LoVo (cell line): ENCODE measurements at regions not wholly inside any gene's neighbourhood (a gene's known extent, or its start where the extent isn't known, plus 50 kb on each side); places are given as distances from the start of the nearest gene placed in this dataset.
A peak's percentile ranks its signal among the peaks of the same experiment; 100 is the strongest.
"Not testable (repeated sequence)": the region's sequence is repeated elsewhere in the genome, so short reads cannot be mapped to it uniquely, and the experiment has no call there.

ENCODE experiments used
- DNase-seq: peaks from one replicate; pipeline ENCODE4 v3.0.0-alpha.2; 2016; ENCODE audit warnings: low spot score

DNA sequence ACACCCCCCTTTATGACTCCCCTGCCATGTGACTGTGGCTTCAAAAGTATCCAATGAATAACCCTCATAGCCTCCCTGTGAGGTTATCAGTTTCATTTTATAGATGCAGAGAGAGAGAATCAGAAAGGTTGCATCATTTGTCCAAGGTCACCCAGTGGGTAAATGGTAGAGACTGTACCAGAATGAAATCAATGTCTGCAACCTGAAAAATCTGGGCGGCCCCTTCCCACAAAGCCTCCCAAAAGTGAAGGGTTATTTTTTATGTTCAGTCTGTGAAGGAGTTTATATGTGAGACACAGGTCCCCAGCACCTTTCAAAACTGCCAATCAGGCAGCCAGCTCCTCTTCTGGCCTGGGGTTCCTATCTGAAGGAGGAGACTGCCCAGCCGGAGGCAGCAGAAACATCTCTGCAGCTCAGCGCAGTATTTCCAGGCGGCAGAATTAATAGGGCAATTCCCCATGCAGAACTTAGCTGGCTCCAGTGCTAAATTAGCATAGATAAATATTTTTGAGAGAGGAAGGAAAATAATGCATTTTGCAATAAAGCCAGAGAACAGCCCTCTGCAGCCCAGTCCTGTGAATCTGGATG lies 130.8 kb upstream of the PRR20G start:
- no peak for DNase-seq

DNA sequence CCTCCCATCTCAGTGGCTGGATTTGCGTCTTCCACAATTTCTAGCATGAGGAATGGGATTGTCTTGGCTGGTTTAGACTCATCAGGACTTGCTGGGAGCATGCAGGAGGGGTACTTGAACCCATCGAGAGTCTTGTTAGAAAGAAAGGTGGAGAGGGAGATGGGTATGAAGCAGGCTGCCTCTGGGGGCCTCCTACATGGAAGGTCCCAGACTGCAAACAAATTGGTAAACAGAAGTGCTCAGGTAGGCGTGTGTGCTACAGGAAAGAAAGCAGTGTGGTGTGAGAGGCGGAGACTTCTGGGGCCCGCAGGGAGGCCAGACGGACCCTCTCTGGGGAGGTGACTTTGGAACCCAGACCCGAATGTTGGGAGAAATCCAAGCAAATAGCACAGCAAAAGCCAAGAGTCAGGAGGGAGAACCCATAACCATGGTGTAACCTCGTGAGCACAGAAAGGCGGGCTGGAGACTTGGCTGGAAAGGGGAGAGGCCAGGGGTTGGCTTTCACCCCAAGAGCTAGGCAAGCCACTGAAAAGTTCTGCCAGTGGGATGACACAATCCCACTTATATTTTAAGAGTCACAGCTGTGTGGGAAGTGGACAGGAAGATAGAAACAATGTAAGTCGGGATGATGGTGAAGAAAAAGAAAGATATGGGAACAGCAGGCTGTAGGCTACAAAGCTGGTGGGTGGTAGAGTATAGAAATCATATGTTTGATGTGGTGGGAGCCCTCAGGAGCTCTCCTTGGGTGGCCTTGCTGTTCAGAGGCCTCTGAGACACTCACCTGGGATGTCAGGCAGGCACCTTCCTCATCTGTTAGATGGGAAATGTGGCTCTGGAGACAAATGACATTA lies 130.1 kb upstream of the PRR20G start:
- no peak for DNase-seq

DNA sequence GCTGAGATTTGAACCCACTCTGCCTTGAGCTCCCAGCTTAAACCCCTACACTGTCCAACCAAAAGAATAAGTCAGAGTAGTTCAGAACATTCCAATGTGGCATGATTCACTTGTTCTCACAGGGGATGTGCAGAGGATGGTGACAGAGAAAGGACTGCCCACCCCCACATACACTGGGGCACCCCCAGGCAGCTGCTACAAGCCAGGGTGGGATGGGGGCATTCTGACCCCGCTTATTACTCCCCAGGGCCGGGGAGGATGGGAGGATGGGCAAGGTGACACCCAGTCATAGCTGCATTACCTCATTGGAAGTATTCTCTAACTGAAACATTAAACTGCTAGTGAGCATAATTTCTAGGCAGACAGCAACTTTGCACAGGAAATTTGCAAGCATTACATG lies 126.0 kb upstream of the PRR20G start:
- no peak for DNase-seq

DNA sequence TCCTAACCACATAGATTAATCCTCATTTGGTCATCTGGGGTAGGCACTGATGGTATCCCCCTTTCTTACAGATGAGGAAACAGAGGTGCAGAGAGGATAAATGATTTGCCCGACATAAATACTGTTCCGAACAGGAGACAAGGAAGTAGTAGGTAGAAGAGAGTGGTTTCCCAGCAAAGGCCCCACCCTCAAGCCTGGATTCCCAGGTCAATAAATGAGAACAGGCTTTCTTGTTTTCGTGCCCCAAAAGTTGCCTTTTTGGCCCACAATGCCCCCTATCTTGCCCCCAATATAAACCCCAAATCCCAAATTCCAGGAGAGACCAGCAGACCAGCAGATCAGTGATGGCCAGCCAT lies 125.5 kb upstream of the PRR20G start:
- DNase-seq = no peak

DNA sequence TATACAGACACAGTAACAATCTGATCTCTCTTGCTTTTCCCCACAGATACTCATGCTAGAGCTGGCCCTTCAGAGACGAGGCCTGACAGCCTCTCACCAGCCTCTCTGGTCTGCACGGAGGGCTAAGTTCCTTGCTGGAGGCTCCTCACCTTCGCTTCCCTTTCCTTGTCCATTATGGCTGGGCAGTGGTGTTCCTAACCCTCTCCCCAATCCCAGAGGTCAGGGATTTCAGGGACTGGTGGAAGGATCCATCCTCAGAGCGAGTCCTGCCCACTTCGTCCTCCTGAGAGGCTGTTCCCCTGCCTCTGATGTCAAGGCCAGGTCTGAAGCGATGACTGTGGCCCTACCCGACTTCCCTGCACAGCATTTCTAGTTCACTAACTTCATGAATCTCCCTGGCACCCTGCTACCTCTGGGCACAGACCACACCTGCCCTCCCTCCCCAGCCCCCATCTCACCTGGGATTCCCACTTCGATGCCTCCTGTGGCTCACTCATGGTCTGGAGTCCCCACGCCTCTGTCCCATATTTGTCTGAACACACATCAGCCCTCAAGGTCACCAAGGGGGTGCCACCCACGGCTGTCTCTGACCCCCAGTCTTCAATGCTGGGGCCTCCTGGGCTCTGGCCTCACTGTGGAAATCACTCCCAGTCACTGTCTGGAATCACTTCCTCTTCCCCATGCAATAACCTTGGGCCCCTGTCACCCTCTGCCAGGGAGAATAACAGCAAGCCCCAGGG lies 124.9 kb upstream of the PRR20G start:
- DNase-seq = no peak

DNA sequence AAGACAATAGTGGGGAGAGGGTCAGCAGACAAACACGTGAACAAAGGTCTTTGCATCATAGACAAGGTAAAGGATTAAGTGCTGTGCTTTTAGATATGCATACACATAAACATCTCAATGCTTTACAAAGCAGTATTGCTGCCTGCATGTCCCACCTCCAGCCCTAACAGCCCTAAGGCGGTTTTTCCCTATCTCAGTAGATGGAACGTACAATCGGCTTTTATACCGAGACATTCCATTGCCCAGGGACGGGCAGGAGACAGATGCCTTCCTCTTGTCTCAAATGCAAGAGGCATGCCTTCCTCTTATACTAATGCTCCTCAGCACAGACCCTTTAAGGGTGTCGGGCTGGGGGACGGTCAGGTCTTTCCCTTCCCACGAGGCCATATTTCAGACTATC lies 124.0 kb upstream of the PRR20G start:
- DNase-seq = not testable (repeated sequence)

DNA sequence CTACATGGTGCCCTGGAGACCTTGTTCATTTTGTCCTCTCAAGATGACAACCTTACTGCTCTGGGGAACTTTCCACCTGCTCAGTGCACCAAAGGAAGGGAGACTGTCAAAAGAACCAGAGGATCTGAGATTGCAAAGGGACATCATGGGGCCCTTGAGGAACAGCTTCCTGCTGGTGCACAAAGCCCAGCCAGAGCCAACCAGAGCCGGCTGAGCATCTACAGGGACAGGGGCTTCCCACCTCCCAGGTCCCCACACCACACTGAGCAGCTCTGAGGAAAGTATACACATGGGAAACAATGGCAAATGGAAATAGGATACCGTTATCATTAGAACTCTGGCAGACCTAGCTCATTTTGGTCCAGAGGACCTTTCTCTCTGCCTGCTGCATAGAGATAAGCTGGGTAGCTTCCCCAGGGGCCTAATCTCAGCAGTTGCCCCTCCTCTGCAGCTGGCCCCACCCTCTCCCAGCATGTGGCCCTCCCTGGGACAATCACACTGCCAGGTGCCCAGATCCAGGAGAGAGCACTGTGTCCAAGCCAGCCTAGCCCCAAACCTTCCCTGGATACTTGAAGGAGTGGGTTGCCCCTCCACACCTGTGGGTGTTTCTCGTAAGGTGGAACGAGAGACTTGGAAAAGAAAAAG lies 123.4 kb upstream of the PRR20G start:
- DNase-seq = no peak

DNA sequence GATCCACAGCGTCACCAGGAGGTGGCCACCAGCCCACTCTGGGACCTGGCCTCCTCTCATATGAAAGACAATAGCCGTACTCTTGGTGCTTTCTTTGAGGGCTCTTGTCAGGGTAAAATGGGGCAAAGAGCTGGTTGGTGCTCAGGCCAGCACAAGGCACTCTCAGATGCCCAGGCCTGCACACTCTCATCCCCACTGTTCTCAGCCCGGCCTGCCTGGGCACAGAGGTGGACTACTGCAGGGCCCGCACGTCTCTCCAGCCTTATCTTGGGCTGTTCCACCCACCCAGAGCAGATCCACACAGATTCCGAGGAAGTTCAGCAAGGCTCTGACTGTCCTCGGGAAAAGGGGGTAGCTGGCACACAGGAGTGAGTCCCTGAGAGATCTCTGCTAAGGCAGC lies 122.8 kb upstream of the PRR20G start:
- no peak for DNase-seq

DNA sequence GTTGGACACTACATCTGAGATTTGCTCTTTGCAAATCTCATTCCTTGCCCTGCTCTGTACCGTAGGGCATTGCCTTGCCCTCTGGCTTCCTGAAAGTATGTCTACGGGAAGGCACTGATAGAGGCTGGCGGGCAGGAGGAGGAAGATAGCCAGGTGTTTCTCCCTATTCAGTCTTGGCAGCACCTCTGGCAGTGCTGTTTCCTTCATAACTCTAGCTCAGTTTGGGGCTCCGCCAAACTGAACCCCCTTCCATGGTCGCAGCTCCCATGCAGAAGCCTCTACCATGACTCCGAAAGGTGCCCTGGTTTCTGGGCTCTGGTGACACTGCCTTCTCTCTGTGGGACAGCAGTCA lies 122.3 kb upstream of the PRR20G start:
- no peak for DNase-seq

DNA sequence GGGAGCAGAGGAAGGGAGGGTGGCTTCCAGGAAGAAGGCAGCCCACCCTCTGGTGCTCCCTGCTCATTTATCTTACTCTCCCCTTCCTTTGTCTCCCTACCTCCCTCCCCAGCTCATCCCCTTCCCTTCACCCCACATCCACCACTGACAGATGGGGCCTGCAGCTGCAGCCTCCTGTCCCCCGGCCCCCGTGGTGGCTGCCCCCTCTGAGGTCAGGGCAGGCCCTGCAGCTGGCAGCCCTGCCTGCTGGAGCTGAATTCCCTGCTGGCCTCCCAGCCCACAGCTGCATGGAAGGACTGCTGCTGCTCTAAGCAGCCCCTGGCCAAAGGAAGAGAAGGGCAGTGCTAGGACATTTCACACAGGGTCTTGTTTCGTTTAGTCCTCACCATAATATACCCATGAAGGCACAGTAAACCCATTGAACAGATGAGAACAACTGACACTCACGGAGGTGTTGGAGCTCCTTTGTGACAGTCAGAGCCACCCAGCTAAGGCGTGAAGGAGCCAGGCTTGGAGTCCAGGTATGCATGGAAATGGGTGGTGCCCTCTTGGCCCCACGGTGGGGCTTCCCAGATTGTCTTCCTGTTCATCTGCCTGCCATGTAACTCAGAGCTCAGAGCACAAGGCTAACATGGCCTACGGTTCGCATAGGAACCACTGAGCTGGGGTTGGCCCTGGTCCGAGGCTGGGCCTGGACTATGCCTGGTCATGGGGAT lies 121.7 kb upstream of the PRR20G start:
- DNase-seq = no peak

DNA sequence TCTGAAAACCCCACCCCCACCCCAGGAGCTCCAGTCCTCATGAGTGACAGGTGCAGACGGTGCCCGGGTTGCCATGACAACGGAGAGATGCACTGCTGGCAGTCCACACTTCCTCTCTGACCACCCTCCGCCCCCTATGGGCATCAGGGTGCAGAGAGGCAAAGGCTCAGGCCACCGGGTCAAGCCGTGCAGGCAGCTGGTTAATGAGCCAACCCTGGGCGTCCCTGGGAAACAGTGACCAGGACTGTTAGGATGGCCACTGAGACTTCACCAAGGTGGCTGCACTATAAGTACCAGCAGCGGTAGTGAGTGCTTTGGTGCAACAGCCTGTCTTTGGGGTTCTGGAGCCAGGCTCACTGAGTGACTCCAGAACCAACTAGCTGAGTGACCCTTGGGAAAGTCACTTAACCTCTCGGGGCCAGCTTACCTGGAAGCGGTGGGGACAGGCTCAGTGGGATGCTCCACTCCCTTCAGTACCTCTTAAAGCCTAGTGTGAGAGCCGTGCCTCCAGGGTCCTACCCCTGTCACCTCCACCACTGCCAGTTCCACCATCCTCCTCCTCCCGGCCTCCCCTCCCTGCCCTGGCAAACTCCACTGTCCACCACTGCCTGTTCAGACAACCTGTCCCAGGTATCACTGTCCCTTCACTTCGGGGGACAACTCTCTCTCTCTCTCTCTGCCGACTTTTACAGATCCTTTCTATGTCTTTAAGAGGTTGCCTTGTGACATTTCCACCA lies 121.0 kb upstream of the PRR20G start:
- DNase-seq = no peak

DNA sequence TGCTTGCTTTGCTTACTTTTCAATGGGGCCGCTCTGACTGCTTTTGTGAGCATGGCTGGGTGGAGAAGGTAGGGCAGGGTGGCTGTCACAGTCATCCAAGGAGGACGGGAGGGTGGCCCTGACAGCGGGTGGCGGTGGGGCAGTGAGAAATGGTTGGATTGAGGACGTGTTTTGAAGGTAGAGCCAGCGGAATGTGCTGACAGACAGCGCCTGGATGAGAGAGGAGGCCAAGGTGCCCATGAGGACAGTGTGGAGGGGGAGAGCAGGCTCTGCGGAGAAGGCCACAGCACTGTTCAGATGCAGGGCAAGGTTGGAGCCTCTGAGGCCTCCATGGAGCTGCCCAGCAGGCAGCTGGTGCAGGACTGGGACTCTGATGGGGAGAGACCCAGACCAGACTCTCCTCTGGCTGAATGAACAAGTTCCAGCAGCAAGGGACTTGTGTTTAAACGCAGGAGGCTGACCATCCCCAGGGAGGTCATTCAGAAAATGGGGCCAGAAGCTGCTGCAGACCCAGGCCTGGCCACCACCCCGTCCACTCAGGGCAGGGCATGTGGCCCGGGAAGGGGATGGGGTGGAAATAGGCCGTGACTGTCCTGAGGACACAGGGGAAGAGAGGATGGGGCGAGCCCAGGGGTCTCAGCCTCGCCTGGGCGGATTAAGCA lies 120.3 kb upstream of the PRR20G start:
- DNase-seq = no peak

DNA sequence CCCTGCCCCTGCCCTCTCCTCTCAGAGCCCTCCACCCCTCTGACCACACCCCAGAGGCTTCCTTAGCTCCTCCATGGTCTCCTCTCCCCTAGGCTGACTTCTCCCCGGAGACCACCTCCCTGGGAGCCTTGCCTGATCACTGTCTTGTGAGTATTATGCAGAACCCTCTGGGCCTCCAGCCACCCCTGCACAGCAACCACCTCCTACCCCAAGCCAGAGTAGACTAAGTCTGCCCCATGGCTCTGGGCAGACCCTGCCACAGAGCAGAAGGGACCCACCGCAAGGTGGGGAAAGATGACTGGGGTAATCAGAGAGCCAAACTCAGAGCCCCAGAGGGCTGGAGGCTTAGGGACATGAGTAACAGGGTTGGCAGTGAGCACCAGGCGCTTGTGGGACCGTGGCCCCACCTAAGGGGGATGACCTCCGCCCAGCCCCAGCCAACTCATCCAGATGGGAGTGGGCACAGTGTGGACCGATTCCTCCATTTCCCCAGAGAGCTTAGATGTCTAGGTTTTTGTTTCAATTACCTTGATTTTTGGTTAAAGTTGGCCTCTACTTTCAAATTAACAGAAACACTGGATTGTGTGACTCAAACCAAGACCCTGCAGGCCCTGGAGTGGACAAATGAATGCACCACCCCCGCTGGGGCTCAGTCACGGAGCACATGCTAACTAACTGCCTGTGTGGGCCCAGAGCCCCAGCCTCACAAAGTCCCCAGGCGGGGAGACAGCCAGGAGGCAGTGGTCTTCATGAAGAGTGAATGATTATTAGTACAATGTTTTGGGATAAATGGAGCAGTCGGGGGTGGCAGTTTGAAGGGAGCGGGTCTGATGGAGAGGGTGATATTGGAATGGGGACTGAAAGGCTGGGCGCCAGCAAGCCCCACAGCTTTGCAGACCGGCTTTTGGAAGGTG lies 119.4 kb upstream of the PRR20G start:
- no peak for DNase-seq

DNA sequence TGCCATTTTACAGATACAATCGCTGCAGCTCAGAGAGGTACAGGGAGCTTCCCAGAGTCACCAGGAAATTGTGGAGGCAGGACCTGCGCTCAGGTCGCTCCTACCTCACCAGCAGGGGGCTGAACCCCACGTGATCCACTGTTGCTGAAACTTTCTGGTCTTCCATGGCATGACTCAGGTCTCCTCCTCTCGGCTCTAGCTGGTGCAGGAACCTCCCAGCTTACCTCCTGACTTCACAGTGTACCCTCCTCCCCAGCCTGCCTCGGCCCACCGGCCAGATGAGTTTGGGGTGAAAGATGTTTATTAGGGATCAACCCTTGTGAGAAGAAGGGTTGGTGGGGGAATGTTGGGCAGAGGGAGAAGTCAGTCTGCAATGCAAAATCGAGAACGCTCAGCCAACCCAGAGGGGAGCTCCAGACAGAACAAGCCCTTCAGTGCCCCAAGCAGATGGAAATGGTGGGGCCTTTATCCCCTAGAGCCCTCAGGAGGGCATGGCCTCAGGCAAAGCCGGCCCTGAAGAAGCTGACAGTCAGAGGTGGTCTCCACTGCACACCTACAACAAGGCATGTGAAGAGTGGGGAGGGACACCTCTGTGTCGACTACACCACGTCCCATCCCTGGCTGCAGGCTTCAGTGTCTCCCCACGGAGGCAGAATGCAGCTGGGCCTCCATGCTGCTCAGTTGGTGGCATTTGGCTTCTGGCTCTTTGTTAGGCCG lies 118.6 kb upstream of the PRR20G start:
- peak; percentile 51 for DNase-seq

DNA sequence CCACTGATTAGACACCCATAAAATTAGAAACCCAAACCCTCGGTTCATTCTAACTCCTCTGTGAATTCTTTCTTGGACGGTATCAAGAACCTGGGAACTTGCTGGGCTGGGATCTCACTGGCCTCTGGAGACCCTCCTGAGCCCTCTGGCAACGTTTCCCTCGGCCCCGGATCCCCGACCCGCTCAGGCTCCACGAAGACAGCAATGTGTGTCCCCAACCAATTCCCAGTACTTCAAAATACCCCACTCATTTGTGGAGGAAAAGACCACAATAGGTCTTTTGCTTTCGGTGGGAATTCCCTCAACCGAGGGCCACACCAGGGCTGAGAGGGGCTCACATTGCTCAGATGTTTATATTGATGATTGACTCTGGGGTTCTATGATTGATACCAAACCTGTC lies 117.9 kb upstream of the PRR20G start:
- no peak for DNase-seq

DNA sequence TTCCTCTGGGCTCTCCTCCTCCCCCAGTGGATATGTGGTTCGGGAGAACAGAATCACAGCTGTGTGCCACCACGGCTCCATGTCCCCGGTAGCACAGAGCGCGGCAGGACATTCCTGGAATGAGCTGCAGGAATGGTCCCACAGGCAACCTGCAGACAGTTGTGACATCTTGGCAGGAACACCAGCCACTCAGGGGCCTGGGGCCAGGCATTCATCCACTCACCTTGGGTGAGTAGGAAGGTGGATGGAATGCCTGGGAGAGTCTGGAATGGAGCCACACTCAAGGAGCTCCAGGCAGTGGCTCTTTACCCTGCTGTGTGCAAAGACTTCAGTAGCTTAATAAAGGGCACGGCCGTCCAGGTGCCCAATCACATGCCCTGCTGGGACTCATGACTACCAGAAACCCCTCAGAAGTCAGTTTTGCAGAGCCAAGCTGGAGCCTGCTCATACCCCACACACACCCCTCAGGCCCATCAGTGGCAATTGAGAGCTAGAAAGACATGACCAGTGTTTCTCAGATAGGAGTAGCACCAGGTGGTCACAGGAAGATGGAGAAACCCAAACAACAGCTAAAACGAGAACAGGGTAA lies 117.3 kb upstream of the PRR20G start:
- DNase-seq = no peak

DNA sequence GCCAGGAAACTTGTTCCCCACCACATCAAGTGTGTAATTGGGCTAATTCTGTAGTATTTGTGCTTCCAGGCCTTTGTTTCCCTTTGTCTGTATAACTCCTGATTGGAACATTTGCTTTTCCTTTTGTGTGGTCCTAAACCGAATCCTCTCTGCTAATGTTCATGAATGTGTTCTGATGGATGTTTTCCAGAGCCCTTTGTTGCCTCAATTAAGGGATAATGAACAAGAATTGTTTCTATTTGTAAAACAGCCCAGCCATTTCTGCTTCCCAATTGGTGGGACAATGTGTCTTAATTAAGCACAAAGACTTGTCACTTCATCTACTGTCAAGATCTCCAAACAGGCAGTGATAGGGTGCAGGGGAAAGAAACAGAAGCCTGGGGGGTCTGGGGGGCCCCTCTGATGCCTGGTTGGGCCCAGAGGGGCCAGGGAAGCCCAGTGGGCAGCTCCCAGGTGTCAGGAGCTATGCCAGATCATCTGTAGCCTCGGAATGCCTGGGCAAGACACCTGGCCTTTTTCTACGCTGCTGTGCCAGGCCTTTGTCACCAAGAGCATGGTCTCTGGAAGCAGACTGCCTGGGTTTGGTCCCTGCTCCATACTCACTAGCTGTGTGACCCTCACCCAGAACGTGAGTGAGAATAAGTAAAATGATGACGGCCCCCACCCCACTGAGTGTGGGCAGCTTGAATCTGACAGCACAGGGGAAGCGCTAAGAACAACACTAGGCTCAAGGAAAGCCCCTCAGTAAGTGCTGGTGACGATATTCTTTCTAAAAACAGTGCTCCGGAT lies 116.6 kb upstream of the PRR20G start:
- no peak for DNase-seq

DNA sequence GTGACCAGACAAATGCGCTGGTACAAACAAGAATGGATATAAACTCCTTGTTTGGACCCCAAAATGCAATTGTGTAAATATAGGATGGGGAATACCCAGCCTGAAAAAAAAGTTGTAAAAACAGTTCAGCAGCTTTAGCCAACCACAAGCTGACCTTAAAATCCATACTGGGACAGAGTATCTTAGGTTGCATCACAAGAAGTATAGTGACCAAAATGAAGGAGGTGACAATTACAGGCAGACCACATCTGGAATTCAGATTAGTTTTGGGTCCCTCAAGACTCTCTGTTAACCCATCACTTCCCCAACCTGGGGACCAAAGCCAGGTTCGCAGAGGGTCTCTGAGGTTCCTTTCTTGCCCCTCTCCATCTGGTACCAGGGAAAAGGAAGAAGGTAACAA lies 115.9 kb upstream of the PRR20G start:
- DNase-seq = no peak
